LNCaP clone FGC (cell line): ENCODE measurements at regions not wholly inside any gene's neighbourhood (a gene's known extent, or its start where the extent isn't known, plus 50 kb on each side); places are given as distances from the start of the nearest gene placed in this dataset.
"Not testable (repeated sequence)": the region's sequence is repeated elsewhere in the genome, so short reads cannot be mapped to it uniquely, and the experiment has no call there.

Experiments used
- DNase-seq: peaks from one replicate; pipeline ENCODE4 v3.0.0-alpha.2; 2011; ENCODE audit warnings: low read depth
- H3K4me3 ChIP-seq: 2 replicates; pipeline ENCODE4 v1.5.1; 2011; ENCODE audit warnings: mild to moderate bottlenecking, low read depth, low read length, control low read depth
- TF ChIP-seq, protein P1 (sequence below): IDR thresholded peaks from 2 replicates; pipeline ENCODE4 v1.5.1; 2012; ENCODE audit warnings: mild to moderate bottlenecking; ENCODE audit not compliant: control insufficient read depth, insufficient read depth; ENCODE audit errors: extremely low read depth

DNA sequence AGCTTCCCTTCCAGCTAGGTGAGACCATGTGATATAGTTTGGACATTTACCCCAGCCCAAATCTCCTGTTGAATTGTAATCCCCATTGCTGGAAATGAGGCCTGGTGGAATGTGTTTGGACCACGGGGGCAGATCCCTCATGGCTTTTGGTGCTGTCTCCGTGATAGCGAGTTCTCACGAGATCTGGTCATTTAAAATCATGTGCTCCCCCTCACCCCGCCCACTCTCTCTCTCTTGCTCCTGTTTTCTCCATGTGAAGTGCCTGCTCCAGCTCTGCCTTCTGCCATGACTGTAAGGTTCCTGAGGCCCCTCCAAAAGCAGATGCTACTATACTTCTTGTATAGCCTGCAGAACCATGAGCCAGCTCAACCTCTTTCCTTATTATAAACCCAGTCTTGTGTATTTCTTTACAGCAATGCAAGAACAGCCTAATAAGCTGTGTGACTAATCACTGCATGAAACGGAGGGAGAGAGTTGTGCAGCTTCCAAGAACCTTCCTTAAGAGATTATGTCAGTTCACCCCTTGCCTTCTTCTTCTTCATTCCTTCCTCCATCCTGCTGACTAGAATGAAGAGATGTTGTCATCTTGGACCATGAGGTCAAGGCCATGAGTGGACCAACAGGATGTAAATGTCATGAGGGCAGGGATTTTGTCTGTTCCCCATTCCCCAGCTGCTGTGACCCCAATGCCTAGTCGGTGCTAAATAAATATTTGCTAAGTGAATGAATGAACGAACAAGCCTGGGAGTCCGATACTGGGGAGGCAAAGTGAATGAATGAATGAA is 91.0 kb downstream of the CPN2 start:
- H3K4me3 ChIP-seq: no peak overlapping the region
- TF ChIP-seq, protein P1, sequence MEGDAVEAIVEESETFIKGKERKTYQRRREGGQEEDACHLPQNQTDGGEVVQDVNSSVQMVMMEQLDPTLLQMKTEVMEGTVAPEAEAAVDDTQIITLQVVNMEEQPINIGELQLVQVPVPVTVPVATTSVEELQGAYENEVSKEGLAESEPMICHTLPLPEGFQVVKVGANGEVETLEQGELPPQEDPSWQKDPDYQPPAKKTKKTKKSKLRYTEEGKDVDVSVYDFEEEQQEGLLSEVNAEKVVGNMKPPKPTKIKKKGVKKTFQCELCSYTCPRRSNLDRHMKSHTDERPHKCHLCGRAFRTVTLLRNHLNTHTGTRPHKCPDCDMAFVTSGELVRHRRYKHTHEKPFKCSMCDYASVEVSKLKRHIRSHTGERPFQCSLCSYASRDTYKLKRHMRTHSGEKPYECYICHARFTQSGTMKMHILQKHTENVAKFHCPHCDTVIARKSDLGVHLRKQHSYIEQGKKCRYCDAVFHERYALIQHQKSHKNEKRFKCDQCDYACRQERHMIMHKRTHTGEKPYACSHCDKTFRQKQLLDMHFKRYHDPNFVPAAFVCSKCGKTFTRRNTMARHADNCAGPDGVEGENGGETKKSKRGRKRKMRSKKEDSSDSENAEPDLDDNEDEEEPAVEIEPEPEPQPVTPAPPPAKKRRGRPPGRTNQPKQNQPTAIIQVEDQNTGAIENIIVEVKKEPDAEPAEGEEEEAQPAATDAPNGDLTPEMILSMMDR: no peak
- no peak for DNase-seq

DNA sequence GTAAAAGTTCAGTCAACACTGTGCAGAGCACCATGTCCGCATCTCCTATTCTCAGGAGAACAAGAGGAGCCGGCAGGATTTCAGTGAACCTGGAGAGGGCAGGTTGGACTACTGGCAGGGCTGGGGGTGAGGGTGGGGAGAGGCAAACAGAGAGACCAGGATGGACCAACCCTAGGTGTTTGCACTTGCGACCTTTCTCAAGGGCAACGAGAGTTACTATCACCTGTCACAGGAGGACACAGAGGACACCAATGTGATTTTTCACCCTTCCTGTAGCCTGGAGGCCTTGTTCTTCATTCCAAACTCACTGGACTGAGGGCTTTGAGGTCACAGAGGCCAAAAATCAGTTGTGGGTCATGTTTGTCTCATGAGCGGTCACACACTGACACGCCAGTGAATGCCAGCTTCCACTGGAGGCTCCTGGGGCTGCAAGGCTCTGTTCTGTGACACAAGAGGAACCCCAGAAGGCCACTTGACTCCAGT is 89.5 kb downstream of the CPN2 start:
- TF ChIP-seq, protein P1: no peak
- H3K4me3 ChIP-seq: no peak overlapping the region
- no peak for DNase-seq

DNA sequence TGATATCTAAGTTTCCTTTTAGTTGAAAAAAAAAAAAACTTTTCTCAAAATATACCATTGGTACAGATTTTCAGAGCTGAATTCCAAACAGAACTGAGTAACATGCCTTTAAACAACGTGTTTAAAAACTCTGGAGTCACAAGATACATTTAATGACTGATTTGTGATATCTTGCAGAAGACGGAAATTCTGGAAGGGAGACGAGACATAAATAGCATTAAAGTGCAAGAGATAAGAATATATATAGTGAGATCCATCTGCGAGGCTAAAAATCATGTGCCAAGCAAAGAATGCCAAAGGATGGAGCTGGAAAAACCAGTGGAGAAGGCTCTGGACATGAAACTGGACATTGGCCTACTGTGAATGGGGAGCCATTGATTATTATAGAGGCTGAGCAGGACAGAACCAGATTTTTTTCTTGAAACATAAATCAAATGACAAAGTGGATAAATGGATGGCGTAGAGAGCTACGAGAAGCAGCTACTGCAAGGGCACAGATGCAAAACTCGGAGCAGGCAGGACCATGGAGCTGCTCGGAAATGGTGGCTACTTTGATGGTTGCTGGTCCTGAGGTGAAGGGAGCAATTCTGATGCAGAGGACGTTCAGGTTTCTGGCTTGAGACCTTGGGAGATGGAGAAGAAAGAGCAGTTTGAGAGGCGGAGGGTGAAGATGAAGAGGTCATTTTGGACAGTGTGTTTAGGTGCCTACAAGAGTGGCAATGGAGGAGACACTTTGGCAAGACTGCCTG is 88.8 kb downstream of the CPN2 start:
- TF ChIP-seq, protein P1: no peak
- no peak for DNase-seq
- H3K4me3 ChIP-seq: no peak overlapping the region

DNA sequence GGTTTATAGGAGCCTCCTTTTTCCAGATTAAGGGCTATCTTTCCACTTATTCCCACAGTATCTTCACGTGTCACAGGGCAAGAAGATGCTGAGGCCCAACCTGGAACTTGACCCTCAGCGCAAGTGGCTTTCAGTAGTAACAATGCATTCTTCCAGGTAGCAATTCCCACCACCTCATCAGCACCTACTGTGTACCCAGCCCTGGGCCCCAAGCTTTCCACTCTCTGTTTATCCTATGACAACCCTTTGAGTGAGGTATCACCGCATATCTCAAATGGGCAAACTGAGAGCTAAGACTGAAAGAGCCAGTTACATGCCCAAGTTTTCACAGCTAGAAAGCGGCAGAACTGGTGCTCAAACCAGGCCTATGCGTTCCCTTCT is 88.2 kb downstream of the CPN2 start:
- DNase-seq: no peak
- TF ChIP-seq, protein P1: no peak
- no peak overlapping the region for H3K4me3 ChIP-seq

DNA sequence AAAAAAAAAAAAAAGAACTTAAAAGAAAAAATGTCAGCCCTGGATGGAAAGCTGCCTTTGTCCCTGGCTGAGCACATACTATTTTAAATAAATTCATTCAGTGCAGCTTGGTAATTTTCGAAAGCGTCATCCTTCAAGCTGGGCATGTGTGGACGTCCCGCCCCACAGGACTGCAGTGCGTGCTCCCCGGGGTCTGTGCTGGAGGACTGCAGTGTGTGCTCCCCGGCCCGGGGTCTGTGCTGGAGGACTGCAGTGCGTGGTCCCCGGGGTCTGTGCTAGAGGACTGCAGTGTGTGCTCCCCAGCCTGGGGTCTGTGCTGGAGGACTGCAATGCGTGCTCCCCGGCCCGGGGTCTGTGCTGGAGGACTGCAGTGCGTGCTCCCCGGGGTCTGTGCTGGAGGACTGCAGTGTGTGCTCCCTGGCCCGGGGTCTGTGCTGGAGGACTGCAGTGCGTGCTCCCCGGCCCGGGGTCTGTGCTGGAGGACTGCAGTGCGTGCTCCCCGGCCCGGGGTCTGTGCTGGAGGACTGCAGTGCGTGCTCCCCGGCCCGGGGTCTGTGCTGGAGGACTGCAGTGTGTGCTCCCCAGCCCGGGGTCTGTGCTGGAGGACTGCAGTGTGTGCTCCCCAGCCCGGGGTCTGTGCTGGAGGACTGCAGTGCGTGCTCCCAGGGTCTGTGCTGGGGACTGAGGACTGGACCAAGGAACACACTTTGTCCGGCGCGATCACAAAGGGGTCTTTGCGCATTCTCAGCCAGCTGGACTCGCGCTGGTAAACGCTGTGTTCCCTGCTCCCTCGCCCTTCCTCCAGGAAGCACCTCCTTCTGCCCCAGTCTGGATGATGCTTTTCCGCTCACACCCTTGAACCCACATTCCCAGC is 86.3 kb downstream of the CPN2 start:
- not testable (repeated sequence) for DNase-seq, H3K4me3 ChIP-seq

DNA sequence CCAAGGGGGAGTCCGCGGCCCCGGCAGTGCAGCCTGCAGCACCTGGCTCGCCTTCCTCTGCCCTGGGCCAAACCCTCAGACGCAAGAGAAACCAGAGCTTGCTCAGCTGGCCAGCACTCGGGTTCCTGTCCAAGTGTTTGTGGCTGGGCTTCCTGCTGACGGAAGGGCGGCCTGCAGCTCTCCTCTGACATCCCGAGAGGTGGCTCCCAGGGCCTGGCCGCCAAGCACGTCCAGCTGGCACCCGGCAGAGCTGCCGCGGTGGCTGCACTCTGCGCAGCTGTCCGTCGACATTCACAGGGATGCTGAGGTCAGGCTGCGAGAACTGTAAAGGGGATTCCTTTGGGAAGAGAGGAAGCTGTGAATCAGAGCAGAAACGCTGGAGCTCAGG is 85.6 kb downstream of the CPN2 start:
- TF ChIP-seq, protein P1: no peak
- no peak for DNase-seq
- no peak overlapping the region for H3K4me3 ChIP-seq
